B cell (primary cell): ENCODE measurements at regions not wholly inside any gene's neighbourhood (a gene's known extent, or its start where the extent isn't known, plus 50 kb on each side); places are given as distances from the start of the nearest gene placed in this dataset.

Experiments used
- ATAC-seq: fragments of 200-7000 bp; cut with Tn5 transposase; one replicate; pipeline ENCODE4 v1.10.0; 2021; ENCODE audit warnings: low read depth, mild to moderate bottlenecking, moderate number of reproducible peaks, moderate library complexity
- CTCF ChIA-PET: fragments of 350-600 bp; sonication (Branson Sonifier 250); formaldehyde crosslinking; loops from one replicate; lab custom pipeline; 2021; ENCODE audit warnings: antibody characterized with exemption, inconsistent platforms; lab: Charles Lee
- POLR2A ChIA-PET: fragments of 350-600 bp; sonication (Branson Sonifier 250); formaldehyde crosslinking; loops from one replicate; lab custom pipeline; 2021; ENCODE audit warnings: antibody characterized with exemption; lab: Charles Lee
- DNase-seq: peaks from one replicate; pipeline ENCODE4 v3.0.0; 2013
- H2AFZ ChIP-seq: 2 replicates; pipeline ENCODE4 v1.6.1; 2012; ENCODE audit warnings: mild to moderate bottlenecking, low read depth, low read length; ENCODE audit not compliant: insufficient read depth, poor library complexity, severe bottlenecking
- H3K27ac ChIP-seq, 2 donors: 1 replicate in 1 of 2; 2 replicates in 1 of 2; pipeline ENCODE4 v1.5.1; 2012 to 2013; ENCODE audit warnings: low read length in 2 of 2, mild to moderate bottlenecking in 2 of 2, moderate library complexity in 1 of 2
- H3K27me3 ChIP-seq, 4 experiments: fragments of 200-600 bp in 1 of 4; sonication (generic) in 1 of 4; replicated peaks in 1 of 4; 1 replicate in 2 of 4; 2 replicates in 2 of 4; pipeline versions ENCODE4 v1.6.1 to v1.7.0; 2013 to 2016; ENCODE audit warnings: low read length in 3 of 4, mild to moderate bottlenecking in 2 of 4, mixed read lengths in 1 of 4, moderate library complexity in 1 of 4; ENCODE audit not compliant: insufficient read depth in 4 of 4, control insufficient read depth in 3 of 4; ENCODE audit errors: control extremely low read depth in 1 of 4
- H3K36me3 ChIP-seq, 2 experiments: replicated peaks in 1 of 2; 1 replicate in 1 of 2; 2 replicates in 1 of 2; pipeline versions ENCODE4 v1.6.1 to v1.7.1; 2013; ENCODE audit warnings: low read length in 1 of 2; ENCODE audit not compliant: insufficient read depth in 2 of 2, control insufficient read depth in 1 of 2; ENCODE audit errors: control extremely low read depth in 1 of 2, extremely low read depth in 1 of 2
- H3K4me1 ChIP-seq, 2 donors: fragments of 200-600 bp in 1 of 2; sonication (generic) in 1 of 2; 1 replicate in 1 of 2; 2 replicates in 1 of 2; pipeline versions ENCODE4 v1.5.1 to v1.6.1; 2013 to 2017; ENCODE audit warnings: low read length in 2 of 2; ENCODE audit not compliant: control insufficient read depth in 2 of 2, insufficient read depth in 2 of 2
- H3K4me2 ChIP-seq: replicated peaks from 2 replicates; pipeline ENCODE3; 2012; ENCODE audit warnings: mild to moderate bottlenecking, low read depth, low read length; ENCODE audit not compliant: poor library complexity, severe bottlenecking
- H3K4me3 ChIP-seq, 5 experiments: fragments of 200-600 bp in 1 of 5; sonication (generic) in 1 of 5; 1 replicate in 3 of 5; 2 replicates in 2 of 5; pipeline versions ENCODE4 v1.5.1 to v1.7.0; 2011 to 2016; ENCODE audit warnings: low read length in 4 of 5, mild to moderate bottlenecking in 4 of 5, low read depth in 2 of 5, control low read depth in 1 of 5, moderate library complexity in 1 of 5; ENCODE audit not compliant: insufficient read depth in 1 of 5; ENCODE audit errors: control extremely low read depth in 1 of 5, extremely low read depth in 1 of 5
- H3K79me2 ChIP-seq: fragments of 200-600 bp; sonication (generic); one replicate; pipeline ENCODE4 v1.6.0; 2016; ENCODE audit warnings: low read length; ENCODE audit not compliant: control insufficient read depth, insufficient read depth
- H3K9ac ChIP-seq: fragments of 200-600 bp; sonication (generic); 2 replicates; pipeline ENCODE4 v1.6.1; 2017; ENCODE audit warnings: mild to moderate bottlenecking, low read length, moderate library complexity
- H3K9me3 ChIP-seq, 3 donors: one replicate each; pipeline versions ENCODE4 v1.6.1 to v1.7.1; 2013; ENCODE audit warnings: low read length in 2 of 3; ENCODE audit not compliant: control insufficient read depth in 2 of 3, insufficient read depth in 1 of 3; ENCODE audit errors: control extremely low read depth in 1 of 3
- H4K20me1 ChIP-seq: 2 replicates; pipeline ENCODE4 v1.6.0; 2012; ENCODE audit warnings: mild to moderate bottlenecking, low read length; ENCODE audit not compliant: insufficient read depth, control insufficient read depth, poor library complexity, severe bottlenecking
- H3K27ac Mint-ChIP-seq: one replicate; pipeline ENCODE4 v1.8.0; 2021; ENCODE audit warnings: mixed read lengths
- H3K27me3 Mint-ChIP-seq: one replicate; pipeline ENCODE4 v1.8.0; 2021; ENCODE audit warnings: mixed read lengths
- H3K4me1 Mint-ChIP-seq: one replicate; pipeline ENCODE4 v1.8.0; 2021; ENCODE audit warnings: mixed read lengths
- H3K4me3 Mint-ChIP-seq: one replicate; pipeline ENCODE4 v1.8.0; 2021; ENCODE audit warnings: mixed read lengths
- H3K9me3 Mint-ChIP-seq: one replicate; pipeline ENCODE4 v1.8.0; 2022; ENCODE audit warnings: mixed read lengths; ENCODE audit not compliant: insufficient read depth
- CTCF ChIP-seq: fragments of 200-600 bp; IDR thresholded peaks from one replicate; pipeline ENCODE4 v1.8.0; 2022; ENCODE audit warnings: antibody characterized with exemption, mild to moderate bottlenecking
- EZH2 ChIP-seq: IDR thresholded peaks from 2 replicates; pipeline ENCODE4 v1.6.1; 2012; ENCODE audit warnings: borderline replicate concordance, low read depth, mild to moderate bottlenecking, moderate library complexity, low read length; ENCODE audit not compliant: insufficient read depth, poor library complexity, severe bottlenecking
- WGBS: methylation state at CpG from one replicate; pipeline ENCODE4 v1.1.5; 2013; ENCODE audit warnings: missing lambda C conversion rate; ENCODE audit not compliant: insufficient coverage; 5-methylcytosine and 5-hydroxymethylcytosine counted together
- intact Hi-C: fragments of 100-400 bp; cut with micrococcal nuclease; formaldehyde crosslinking; loops from one replicate; pipeline ENCODE4 v1.10.0; 2022

- H3K4me1 ChIP-seq: no peaks in the 10 kb centered on the region
- H3K4me2 ChIP-seq: no peak overlapping the region
- H3K9ac ChIP-seq: no peak overlapping the region
- no peak for ATAC-seq
- H3K27ac Mint-ChIP-seq: no peak overlapping the region
- no peaks in the 10 kb centered on the region for H4K20me1 ChIP-seq
- H3K79me2 ChIP-seq: no peaks in the 10 kb centered on the region
- H3K27me3 Mint-ChIP-seq: no peaks in the 10 kb centered on the region
- WGBS: 86% methylated on average over 1 of the region's 3 CpGs
- DNase-seq: no peak
- H3K36me3 ChIP-seq: no peaks in the 10 kb centered on the region
- peaks cover 0 to 16% (median 0%) of the 10 kb centered on the region in 3 donors for H3K9me3 ChIP-seq
- no peak overlapping the region for H3K27ac ChIP-seq
- intact Hi-C loops: no loop called here
- no peak for TF ChIP-seq EZH2
- no peak for TF ChIP-seq CTCF
- no peak overlapping the region for H2AFZ ChIP-seq
- CTCF ChIA-PET: no interaction called here
- H3K9me3 Mint-ChIP-seq: peaks cover 6% of the 10 kb centered on the region
- POLR2A ChIA-PET: no interaction called here
- H3K27me3 ChIP-seq: no peaks in the 10 kb centered on the region
- H3K4me3 Mint-ChIP-seq: no peak overlapping the region
- no peaks in the 10 kb centered on the region for H3K4me1 Mint-ChIP-seq
- H3K4me3 ChIP-seq: no peak overlapping the region
These were observed 217.0 kb downstream of the RWDD3 start for GRCh38 chr1:95451054-95451453.

GRCh38 chr1:95451904-95452303 is 217.9 kb downstream of the RWDD3 start:
- H3K79me2 ChIP-seq: no peaks in the 10 kb centered on the region
- Mint-ChIP-seq H3K27me3 (no peaks in the 10 kb centered on the region), H3K4me1 (no peaks in the 10 kb centered on the region), H3K27ac (no peak overlapping the region), H3K9me3 (peaks cover 6% of the 10 kb centered on the region), H3K4me3 (no peak overlapping the region)
- no peaks in the 10 kb centered on the region for H3K36me3 ChIP-seq
- H2AFZ ChIP-seq: no peak overlapping the region
- no peak overlapping the region for H3K4me2 ChIP-seq
- DNase-seq (no peak), ATAC-seq (no peak)
- H3K9me3 ChIP-seq: peaks cover 0 to 16% (median 0%) of the 10 kb centered on the region in 3 donors
- ChIA-PET POLR2A (no interaction called here), CTCF (no interaction called here)
- WGBS: 100% methylated on average over 2 of the region's 3 CpGs
- intact Hi-C loops: no loop called here
- H3K4me1 ChIP-seq: no peaks in the 10 kb centered on the region
- no peak overlapping the region for H3K9ac ChIP-seq
- H3K27ac ChIP-seq: no peak overlapping the region
- TF ChIP-seq CTCF: no peak
- no peak for TF ChIP-seq EZH2
- no peak overlapping the region for H3K4me3 ChIP-seq
- H4K20me1 ChIP-seq: no peaks in the 10 kb centered on the region
- H3K27me3 ChIP-seq: no peaks in the 10 kb centered on the region
